ENCODE measurements at regions not wholly inside any gene's neighbourhood (a gene's known extent, or its start where the extent isn't known, plus 50 kb on each side); places are given as distances from the start of the nearest gene placed in this dataset.

- Histone ChIP-seq H2BK12ac (ENCODE audit: low read length) (no peak overlapping the region), H3K23ac (ENCODE audit: low read depth, low read length, poor library complexity) (no peak overlapping the region), H2BK15ac (ENCODE audit: low read length) (no peak overlapping the region), H2AK5ac (ENCODE audit: low read depth, low read length) (no peak overlapping the region), H2AFZ (ENCODE audit: low read length) (no peak overlapping the region), H3K79me1 (ENCODE audit: low read depth, low read length) (no peaks in the 10 kb centered on the region), H3K9ac (ENCODE audit: low read depth, low read length, poor library complexity) (no peak overlapping the region), H3K18ac (ENCODE audit: low read length) (no peak overlapping the region), H2BK120ac (ENCODE audit: low read depth, low read length) (no peak overlapping the region), H4K91ac (ENCODE audit: low read depth, low read length, poor library complexity) (no peak overlapping the region), H3K14ac (ENCODE audit: low read length) (no peak overlapping the region), H3K36me3 (replicated peaks in 1 of 2; ENCODE audit: control insufficient read depth in 2 of 2, insufficient read depth in 2 of 2, low read length in 2 of 2) (no peaks in the 10 kb centered on the region), H3K9me3 (replicated peaks in 1 of 2; ENCODE audit: control insufficient read depth in 2 of 2, insufficient read depth in 1 of 2, low read depth in 1 of 2, low read length in 2 of 2) (no peaks in the 10 kb centered on the region), H3K4me2 (ENCODE audit: insufficient read depth, low read length, poor library complexity, severe bottlenecking) (no peak overlapping the region), H3K4me1 (ENCODE audit: control insufficient read depth in 2 of 2, insufficient read depth in 1 of 2, low read depth in 1 of 2, low read length in 2 of 2) (no peaks in the 10 kb centered on the region), H3K27ac (replicated peaks; ENCODE audit: low read length) (no peak overlapping the region), H3K4ac (ENCODE audit: low read length) (no peak overlapping the region), H3K27me3 (ENCODE audit: control insufficient read depth in 3 of 3, insufficient read depth in 3 of 3, low read depth in 1 of 3, low read length in 3 of 3) (no peaks in the 10 kb centered on the region), H3K4me3 (ENCODE audit: low read length in 2 of 2) (no peak overlapping the region), H4K8ac (ENCODE audit: low read depth, low read length) (no peak overlapping the region), H2BK5ac (ENCODE audit: low read length) (no peak overlapping the region)
- DNase-seq (ENCODE audit: low spot score): no peak
- no CpG with 5 or more reads among the region's 4 CpGs for WGBS, 2 donors (ENCODE audit: extremely low coverage in 2 of 2, insufficient read length in 2 of 2, insufficient replicate concordance in 1 of 2)
These were observed 296.9 kb downstream of the ETV1 start for GRCh38 chr7:13692548-13692947.

- no peak overlapping the region for H2BK5ac ChIP-seq (ENCODE audit: low read length)
- no peak overlapping the region for H3K18ac ChIP-seq (ENCODE audit: low read length)
- H3K4me2 ChIP-seq (ENCODE audit: insufficient read depth, low read length, poor library complexity, severe bottlenecking): no peak overlapping the region
- no peak overlapping the region for H3K23ac ChIP-seq (ENCODE audit: low read depth, low read length, poor library complexity)
- H3K27me3 ChIP-seq (ENCODE audit: control insufficient read depth in 3 of 3, insufficient read depth in 3 of 3, low read depth in 1 of 3, low read length in 3 of 3): no peaks in the 10 kb centered on the region
- no peak overlapping the region for H3K27ac ChIP-seq (replicated peaks; ENCODE audit: low read length)
- H3K79me1 ChIP-seq (ENCODE audit: low read depth, low read length): no peaks in the 10 kb centered on the region
- no peak overlapping the region for H3K14ac ChIP-seq (ENCODE audit: low read length)
- no peak for DNase-seq (ENCODE audit: low spot score)
- H4K8ac ChIP-seq (ENCODE audit: low read depth, low read length): no peak overlapping the region
- H2AK5ac ChIP-seq (ENCODE audit: low read depth, low read length): no peak overlapping the region
- H2AFZ ChIP-seq (ENCODE audit: low read length): no peak overlapping the region
- no peak overlapping the region for H4K91ac ChIP-seq (ENCODE audit: low read depth, low read length, poor library complexity)
- H3K36me3 ChIP-seq (replicated peaks in 1 of 2; ENCODE audit: control insufficient read depth in 2 of 2, insufficient read depth in 2 of 2, low read length in 2 of 2): no peaks in the 10 kb centered on the region
- no peaks in the 10 kb centered on the region for H3K9me3 ChIP-seq (replicated peaks in 1 of 2; ENCODE audit: control insufficient read depth in 2 of 2, insufficient read depth in 1 of 2, low read depth in 1 of 2, low read length in 2 of 2)
- H3K4me3 ChIP-seq (ENCODE audit: low read length in 2 of 2): no peak overlapping the region
- no peak overlapping the region for H2BK15ac ChIP-seq (ENCODE audit: low read length)
- no peak overlapping the region for H3K9ac ChIP-seq (ENCODE audit: low read depth, low read length, poor library complexity)
- no CpG with 5 or more reads among the region's 2 CpGs for WGBS, 2 donors (ENCODE audit: extremely low coverage in 2 of 2, insufficient read length in 2 of 2, insufficient replicate concordance in 1 of 2)
- H3K4me1 ChIP-seq (ENCODE audit: control insufficient read depth in 2 of 2, insufficient read depth in 1 of 2, low read depth in 1 of 2, low read length in 2 of 2): no peaks in the 10 kb centered on the region
- no peak overlapping the region for H2BK120ac ChIP-seq (ENCODE audit: low read depth, low read length)
- no peak overlapping the region for H2BK12ac ChIP-seq (ENCODE audit: low read length)
- no peak overlapping the region for H3K4ac ChIP-seq (ENCODE audit: low read length)
These were observed 287.2 kb downstream of the ETV1 start for GRCh38 chr7:13702251-13702650.

- Histone ChIP-seq H2BK120ac (ENCODE audit: low read depth, low read length) (no peak overlapping the region), H3K4ac (ENCODE audit: low read length) (no peak overlapping the region), H3K27me3 (ENCODE audit: control insufficient read depth in 3 of 3, insufficient read depth in 3 of 3, low read depth in 1 of 3, low read length in 3 of 3) (no peaks in the 10 kb centered on the region), H2BK12ac (ENCODE audit: low read length) (no peak overlapping the region), H3K18ac (ENCODE audit: low read length) (no peak overlapping the region), H3K9ac (ENCODE audit: low read depth, low read length, poor library complexity) (no peak overlapping the region), H3K27ac (replicated peaks; ENCODE audit: low read length) (no peak overlapping the region), H4K8ac (ENCODE audit: low read depth, low read length) (no peak overlapping the region), H4K91ac (ENCODE audit: low read depth, low read length, poor library complexity) (no peak overlapping the region), H3K4me2 (ENCODE audit: insufficient read depth, low read length, poor library complexity, severe bottlenecking) (no peak overlapping the region), H3K14ac (ENCODE audit: low read length) (no peak overlapping the region), H2BK15ac (ENCODE audit: low read length) (no peak overlapping the region), H2BK5ac (ENCODE audit: low read length) (no peak overlapping the region), H3K9me3 (replicated peaks in 1 of 2; ENCODE audit: control insufficient read depth in 2 of 2, insufficient read depth in 1 of 2, low read depth in 1 of 2, low read length in 2 of 2) (no peaks in the 10 kb centered on the region), H3K79me1 (ENCODE audit: low read depth, low read length) (no peaks in the 10 kb centered on the region), H2AK5ac (ENCODE audit: low read depth, low read length) (no peak overlapping the region), H2AFZ (ENCODE audit: low read length) (no peak overlapping the region), H3K4me3 (ENCODE audit: low read length in 2 of 2) (no peak overlapping the region), H3K36me3 (replicated peaks in 1 of 2; ENCODE audit: control insufficient read depth in 2 of 2, insufficient read depth in 2 of 2, low read length in 2 of 2) (no peaks in the 10 kb centered on the region), H3K4me1 (ENCODE audit: control insufficient read depth in 2 of 2, insufficient read depth in 1 of 2, low read depth in 1 of 2, low read length in 2 of 2) (no peaks in the 10 kb centered on the region), H3K23ac (ENCODE audit: low read depth, low read length, poor library complexity) (no peak overlapping the region)
- WGBS, 2 donors (ENCODE audit: extremely low coverage in 2 of 2, insufficient read length in 2 of 2, insufficient replicate concordance in 1 of 2): no CpG with 5 or more reads among the region's 2 CpGs
- DNase-seq (ENCODE audit: low spot score): no peak
These were observed 280.8 kb downstream of the ETV1 start for GRCh38 chr7:13708670-13709069.

GRCh38 chr7:13713092-13713491 lies 276.4 kb downstream of the ETV1 start:
- no peak overlapping the region for H3K27ac ChIP-seq (replicated peaks; ENCODE audit: low read length)
- H2AFZ ChIP-seq (ENCODE audit: low read length): no peak overlapping the region
- no peaks in the 10 kb centered on the region for H3K36me3 ChIP-seq (replicated peaks in 1 of 2; ENCODE audit: control insufficient read depth in 2 of 2, insufficient read depth in 2 of 2, low read length in 2 of 2)
- no peak for DNase-seq (ENCODE audit: low spot score)
- no peak overlapping the region for H3K18ac ChIP-seq (ENCODE audit: low read length)
- H3K4ac ChIP-seq (ENCODE audit: low read length): no peak overlapping the region
- H4K8ac ChIP-seq (ENCODE audit: low read depth, low read length): no peak overlapping the region
- no peak overlapping the region for H3K14ac ChIP-seq (ENCODE audit: low read length)
- H2BK12ac ChIP-seq (ENCODE audit: low read length): no peak overlapping the region
- no peaks in the 10 kb centered on the region for H3K27me3 ChIP-seq (ENCODE audit: control insufficient read depth in 3 of 3, insufficient read depth in 3 of 3, low read depth in 1 of 3, low read length in 3 of 3)
- no peak overlapping the region for H2BK120ac ChIP-seq (ENCODE audit: low read depth, low read length)
- H4K91ac ChIP-seq (ENCODE audit: low read depth, low read length, poor library complexity): no peak overlapping the region
- H3K79me1 ChIP-seq (ENCODE audit: low read depth, low read length): no peaks in the 10 kb centered on the region
- no peak overlapping the region for H2AK5ac ChIP-seq (ENCODE audit: low read depth, low read length)
- H2BK15ac ChIP-seq (ENCODE audit: low read length): no peak overlapping the region
- H3K4me3 ChIP-seq (ENCODE audit: low read length in 2 of 2): no peak overlapping the region
- no peak overlapping the region for H3K23ac ChIP-seq (ENCODE audit: low read depth, low read length, poor library complexity)
- H3K4me2 ChIP-seq (ENCODE audit: insufficient read depth, low read length, poor library complexity, severe bottlenecking): no peak overlapping the region
- no peak overlapping the region for H2BK5ac ChIP-seq (ENCODE audit: low read length)
- H3K9me3 ChIP-seq (replicated peaks in 1 of 2; ENCODE audit: control insufficient read depth in 2 of 2, insufficient read depth in 1 of 2, low read depth in 1 of 2, low read length in 2 of 2): no peaks in the 10 kb centered on the region
- H3K9ac ChIP-seq (ENCODE audit: low read depth, low read length, poor library complexity): no peak overlapping the region
- no peaks in the 10 kb centered on the region for H3K4me1 ChIP-seq (ENCODE audit: control insufficient read depth in 2 of 2, insufficient read depth in 1 of 2, low read depth in 1 of 2, low read length in 2 of 2)

All from neuronal stem cell (in vitro differentiated cells).